H9 (cell line): ENCODE measurements at regions not wholly inside any gene's neighbourhood (a gene's known extent, or its start where the extent isn't known, plus 50 kb on each side); places are given as distances from the start of the nearest gene placed in this dataset.

Experiments used
- DNase-seq: peaks from one replicate; pipeline ENCODE4 v3.0.0-alpha.2; 2017
- H2AFZ ChIP-seq: one replicate; pipeline ENCODE4 v1.6.1; 2013; ENCODE audit warnings: mild to moderate bottlenecking, low read length, control low read depth, moderate library complexity
- H2AK5ac ChIP-seq: 2 replicates; pipeline ENCODE4 v1.6.1; 2013; ENCODE audit warnings: low read length, control low read depth, mixed read lengths; ENCODE audit not compliant: insufficient read length
- H2BK120ac ChIP-seq: one replicate; pipeline ENCODE4 v1.6.1; 2013; ENCODE audit warnings: low read depth, mild to moderate bottlenecking, low read length, control low read depth, inconsistent platforms; ENCODE audit not compliant: poor library complexity, severe bottlenecking
- H2BK12ac ChIP-seq: 2 replicates; pipeline ENCODE4 v1.6.1; 2013; ENCODE audit warnings: low read length, control low read depth, mixed read lengths, low read depth; ENCODE audit not compliant: insufficient read length
- H2BK15ac ChIP-seq: 2 replicates; pipeline ENCODE4 v1.6.1; 2013; ENCODE audit warnings: low read depth, low read length, control low read depth
- H2BK20ac ChIP-seq: one replicate; pipeline ENCODE4 v1.6.1; 2013; ENCODE audit warnings: low read depth, mild to moderate bottlenecking, low read length, control low read depth, inconsistent platforms; ENCODE audit not compliant: poor library complexity, severe bottlenecking
- H2BK5ac ChIP-seq: 2 replicates; pipeline ENCODE4 v1.6.1; 2013; ENCODE audit warnings: low read length, control low read depth, mixed read lengths; ENCODE audit not compliant: insufficient read length
- H3K14ac ChIP-seq: 2 replicates; pipeline ENCODE4 v1.6.1; 2013; ENCODE audit warnings: low read length, control low read depth; ENCODE audit not compliant: insufficient read depth
- H3K18ac ChIP-seq: 2 replicates; pipeline ENCODE4 v1.6.1; 2013; ENCODE audit warnings: low read depth, mild to moderate bottlenecking, mixed read lengths, low read length, control low read depth; ENCODE audit not compliant: insufficient read length
- H3K23ac ChIP-seq: 2 replicates; pipeline ENCODE4 v1.6.1; 2013; ENCODE audit warnings: low read length, control low read depth, mixed read lengths, low read depth; ENCODE audit not compliant: insufficient read length
- H3K23me2 ChIP-seq: 2 replicates; pipeline ENCODE4 v1.6.1; 2013; ENCODE audit warnings: low read depth, mild to moderate bottlenecking, mixed read lengths, low read length, control low read depth; ENCODE audit not compliant: insufficient read length, poor library complexity, severe bottlenecking
- H3K27ac ChIP-seq: 2 replicates; pipeline ENCODE4 v1.5.1; 2013; ENCODE audit warnings: low read length, control low read depth, mixed read lengths, low read depth; ENCODE audit not compliant: insufficient read length
- H3K27me3 ChIP-seq: 2 replicates; pipeline ENCODE4 v1.6.1; 2013; ENCODE audit warnings: low read length, control low read depth, inconsistent platforms; ENCODE audit not compliant: insufficient read depth
- H3K4ac ChIP-seq: 2 replicates; pipeline ENCODE4 v1.6.1; 2013; ENCODE audit warnings: low read depth, mild to moderate bottlenecking, control low read depth, inconsistent platforms, low read length, moderate library complexity
- H3K4me1 ChIP-seq: 2 replicates; pipeline ENCODE4 v1.6.1; 2013; ENCODE audit warnings: low read length, control low read depth, inconsistent platforms; ENCODE audit not compliant: insufficient read depth
- H3K4me2 ChIP-seq: 2 replicates; pipeline ENCODE4 v1.6.1; 2013; ENCODE audit warnings: low read length, control low read depth, mixed read lengths; ENCODE audit not compliant: insufficient read length, insufficient read depth
- H3K56ac ChIP-seq: 2 replicates; pipeline ENCODE4 v1.6.1; 2013; ENCODE audit warnings: low read depth, mild to moderate bottlenecking, mixed read lengths, low read length, control low read depth; ENCODE audit not compliant: insufficient read length
- H3K79me1 ChIP-seq: 2 replicates; pipeline ENCODE4 v1.6.1; 2013; ENCODE audit warnings: low read depth, mild to moderate bottlenecking, moderate library complexity, low read length, control low read depth, inconsistent platforms; ENCODE audit not compliant: insufficient read depth, poor library complexity, severe bottlenecking
- H3K79me2 ChIP-seq: 2 replicates; pipeline ENCODE4 v1.6.1; 2013; ENCODE audit warnings: low read length, control low read depth, inconsistent platforms; ENCODE audit not compliant: insufficient read depth
- H3K9ac ChIP-seq: 2 replicates; pipeline ENCODE4 v1.6.1; 2013; ENCODE audit warnings: low read length, control low read depth, mixed read lengths; ENCODE audit not compliant: insufficient read length; ENCODE audit errors: extremely low read depth
- H3K9me3 ChIP-seq: one replicate; pipeline ENCODE4 v1.6.1; 2013; ENCODE audit warnings: low read depth, low read length, inconsistent platforms; ENCODE audit not compliant: control insufficient read depth
- H3T11ph ChIP-seq: one replicate; pipeline ENCODE4 v1.6.1; 2013; ENCODE audit warnings: mild to moderate bottlenecking, low read length, control low read depth, inconsistent platforms
- H4K20me1 ChIP-seq: one replicate; pipeline ENCODE4 v1.6.1; 2013; ENCODE audit not compliant: control insufficient read depth, insufficient read length, insufficient read depth
- H4K5ac ChIP-seq: 2 replicates; pipeline ENCODE4 v1.6.1; 2013; ENCODE audit warnings: low read depth, mild to moderate bottlenecking, mixed read lengths, low read length, control low read depth; ENCODE audit not compliant: insufficient read length
- H4K8ac ChIP-seq: replicated peaks from 2 replicates; pipeline ENCODE4 v1.6.1; 2013; ENCODE audit warnings: low read length, control low read depth, mixed read lengths, low read depth; ENCODE audit not compliant: insufficient read length
- H4K91ac ChIP-seq: 2 replicates; pipeline ENCODE4 v1.6.1; 2013; ENCODE audit warnings: low read depth, mild to moderate bottlenecking, moderate library complexity, mixed read lengths, low read length, control low read depth; ENCODE audit not compliant: insufficient read length
- H3K27ac Mint-ChIP-seq, 3 experiments: 2 replicates in 2 of 3; 3 replicates in 1 of 3; pipeline ENCODE4 v1.8.0; 2020 to 2021; ENCODE audit warnings: mixed read lengths in 3 of 3, mild to moderate bottlenecking in 1 of 3, moderate library complexity in 1 of 3
- H3K27me3 Mint-ChIP-seq: 2 replicates; pipeline ENCODE4 v1.8.0; 2021; ENCODE audit warnings: low read depth, mild to moderate bottlenecking, moderate library complexity, mixed read lengths
- H3K36me3 Mint-ChIP-seq, 3 experiments: 2 replicates in 2 of 3; 3 replicates in 1 of 3; pipeline ENCODE4 v1.8.0; 2020 to 2021; ENCODE audit warnings: low read depth in 3 of 3, mixed read lengths in 3 of 3; ENCODE audit not compliant: insufficient read depth in 1 of 3
- H3K4me1 Mint-ChIP-seq, 2 experiments: 2 replicates each; pipeline ENCODE4 v1.8.0; 2020; ENCODE audit warnings: mixed read lengths in 2 of 2
- H3K4me3 Mint-ChIP-seq, 2 experiments: 2 replicates in 1 of 2; 3 replicates in 1 of 2; pipeline ENCODE4 v1.8.0; 2020 to 2021; ENCODE audit warnings: mild to moderate bottlenecking in 2 of 2, mixed read lengths in 2 of 2, moderate library complexity in 1 of 2
- H3K9me3 Mint-ChIP-seq, 2 experiments: 2 replicates in 1 of 2; 3 replicates in 1 of 2; pipeline ENCODE4 v1.8.0; 2020; ENCODE audit warnings: mild to moderate bottlenecking in 2 of 2, mixed read lengths in 2 of 2, moderate library complexity in 1 of 2
- WGBS: extraction: QIAGEN DNeasy Blood & Tissue Kit; methylation state at CpG from one replicate; pipeline ENCODE4 v1.1.7; 2013; ENCODE audit warnings: missing lambda C conversion rate, low lambda C conversion rate, mixed read lengths; ENCODE audit not compliant: insufficient read length; ENCODE audit errors: extremely low coverage; 5-methylcytosine and 5-hydroxymethylcytosine counted together
- TF ChIP-seq, protein P1 (sequence below): fragments of 200-600 bp; sonication (generic); conservative IDR thresholded peaks from 3 replicates; pipeline ENCODE4 v1.8.0; 2021; ENCODE audit warnings: antibody characterized with exemption, mild to moderate bottlenecking

DNA sequence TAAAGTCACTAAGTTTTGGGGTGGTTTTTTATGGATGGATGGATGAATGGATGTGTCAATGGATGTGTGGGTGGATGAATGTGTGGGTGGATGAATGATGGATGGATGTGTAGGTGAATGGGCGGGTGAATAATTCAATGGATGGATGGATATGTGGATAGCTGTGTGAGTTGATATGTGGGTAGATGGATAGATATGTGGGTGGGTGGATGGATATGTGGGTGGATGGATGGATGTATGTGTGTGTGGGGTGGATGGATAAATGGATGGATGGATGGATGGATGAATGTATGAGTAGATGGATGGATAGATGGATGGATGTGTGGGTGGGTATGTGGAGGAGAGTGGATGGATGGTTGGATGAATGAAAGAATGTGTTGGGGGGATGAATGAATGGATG, 310.1 kb upstream of the C16orf82 start:
- H4K91ac ChIP-seq, result no peak overlapping the region
- DNase-seq, result no peak
- H3K4me2 ChIP-seq, result no peak overlapping the region
- Mint-ChIP-seq H3K27me3 (peaks cover 94% of the 10 kb centered on the region), H3K9me3 (peaks cover 12 to 20% of the 10 kb centered on the region in 2 experiments; a peak in 4 of 5 replicates), H3K4me3 (no peak overlapping the region), H3K27ac (no peak overlapping the region), H3K36me3 (no peaks in the 10 kb centered on the region; a peak in 1 of 7 replicates), H3K4me1 (no peaks in the 10 kb centered on the region)
- H2BK5ac ChIP-seq, result no peak overlapping the region
- peaks cover 18% of the 10 kb centered on the region; the same call in 1 of the 2 replicates for H3K27me3 ChIP-seq
- no peak overlapping the region for H3K27ac ChIP-seq
- H2BK12ac ChIP-seq, result no peak overlapping the region
- H4K20me1 ChIP-seq, result no peaks in the 10 kb centered on the region
- no peak overlapping the region for H2BK20ac ChIP-seq
- H3K4ac ChIP-seq, result no peak overlapping the region
- TF ChIP-seq, protein P1, sequence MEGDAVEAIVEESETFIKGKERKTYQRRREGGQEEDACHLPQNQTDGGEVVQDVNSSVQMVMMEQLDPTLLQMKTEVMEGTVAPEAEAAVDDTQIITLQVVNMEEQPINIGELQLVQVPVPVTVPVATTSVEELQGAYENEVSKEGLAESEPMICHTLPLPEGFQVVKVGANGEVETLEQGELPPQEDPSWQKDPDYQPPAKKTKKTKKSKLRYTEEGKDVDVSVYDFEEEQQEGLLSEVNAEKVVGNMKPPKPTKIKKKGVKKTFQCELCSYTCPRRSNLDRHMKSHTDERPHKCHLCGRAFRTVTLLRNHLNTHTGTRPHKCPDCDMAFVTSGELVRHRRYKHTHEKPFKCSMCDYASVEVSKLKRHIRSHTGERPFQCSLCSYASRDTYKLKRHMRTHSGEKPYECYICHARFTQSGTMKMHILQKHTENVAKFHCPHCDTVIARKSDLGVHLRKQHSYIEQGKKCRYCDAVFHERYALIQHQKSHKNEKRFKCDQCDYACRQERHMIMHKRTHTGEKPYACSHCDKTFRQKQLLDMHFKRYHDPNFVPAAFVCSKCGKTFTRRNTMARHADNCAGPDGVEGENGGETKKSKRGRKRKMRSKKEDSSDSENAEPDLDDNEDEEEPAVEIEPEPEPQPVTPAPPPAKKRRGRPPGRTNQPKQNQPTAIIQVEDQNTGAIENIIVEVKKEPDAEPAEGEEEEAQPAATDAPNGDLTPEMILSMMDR, result no peak
- H3T11ph ChIP-seq, result no peak overlapping the region
- H4K5ac ChIP-seq, result no peak overlapping the region
- no peak overlapping the region for H2BK120ac ChIP-seq
- no peak overlapping the region for H4K8ac ChIP-seq
- no peaks in the 10 kb centered on the region for H3K23me2 ChIP-seq
- no peak overlapping the region for H3K56ac ChIP-seq
- H2AFZ ChIP-seq, result no peak overlapping the region
- no peaks in the 10 kb centered on the region for H3K79me1 ChIP-seq
- no peak overlapping the region for H3K23ac ChIP-seq
- H3K9me3 ChIP-seq, result no peaks in the 10 kb centered on the region
- H3K79me2 ChIP-seq, result 0 out of 2 replicates have a peak, but pooled peaks cover 3% of the 10 kb centered on the region
- H3K18ac ChIP-seq, result no peak overlapping the region
- no peaks in the 10 kb centered on the region for H3K4me1 ChIP-seq
- no peak overlapping the region for H2BK15ac ChIP-seq
- no peak overlapping the region for H2AK5ac ChIP-seq
- no peak overlapping the region for H3K9ac ChIP-seq
- no peak overlapping the region for H3K14ac ChIP-seq
- no CpG with 5 or more reads among the region's 1 CpG for WGBS
